ENCODE measurements at regions not wholly inside any gene's neighbourhood (a gene's known extent, or its start where the extent isn't known, plus 50 kb on each side); places are given as distances from the start of the nearest gene placed in this dataset.

DNA sequence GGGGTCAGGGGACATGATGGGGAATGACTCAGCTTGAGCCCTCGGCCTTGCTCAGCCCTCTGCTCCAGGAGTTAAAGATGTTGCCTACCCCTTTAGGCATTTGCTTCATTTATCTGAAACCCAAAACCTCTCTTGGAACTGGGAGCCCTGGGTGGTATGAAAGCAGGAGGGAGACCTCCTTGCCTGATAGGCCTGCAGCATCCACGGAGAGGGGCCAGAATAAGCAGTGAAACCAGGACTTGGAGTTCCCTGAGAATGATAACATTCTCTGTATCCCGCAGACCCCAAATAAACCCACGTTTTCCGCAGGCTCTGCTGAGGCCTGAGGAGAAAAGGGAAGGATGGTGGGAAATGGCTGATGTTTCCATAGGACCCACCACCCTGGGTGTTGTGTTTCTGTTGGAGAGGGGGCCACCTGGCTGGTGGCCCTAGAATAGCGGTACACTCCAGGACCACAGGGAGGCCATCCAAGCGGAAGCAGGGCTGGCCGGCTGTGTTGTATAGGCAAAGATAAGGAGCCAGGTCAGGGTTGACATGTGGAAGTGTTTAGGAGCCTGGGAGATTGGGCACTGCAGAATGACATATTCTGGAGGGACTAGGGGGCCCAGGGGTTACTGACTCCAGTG, 77.4 kb downstream of the FOXD2 start:
- TF ChIP-seq EP300 (IDR thresholded peaks at IDR 0.05): no peak
- TF ChIP-seq POLR2AphosphoS5 (IDR thresholded peaks at IDR 0.05): no peak
- no peak for TF ChIP-seq POLR2A (IDR thresholded peaks at IDR 0.05)

All from suprapubic skin (tissue), 4 donors.